ENCODE measurements at regions not wholly inside any gene's neighbourhood (a gene's known extent, or its start where the extent isn't known, plus 50 kb on each side); places are given as distances from the start of the nearest gene placed in this dataset.
"Not testable (repeated sequence)": the region's sequence is repeated elsewhere in the genome, so short reads cannot be mapped to it uniquely, and the experiment has no call there.

- DNase-seq (ENCODE audit: low read depth in 2 of 2): no peak
Observed at GRCh38 chr12:131287938-131288764, 334.4 kb downstream of the ADGRD1 start.

GRCh38 chr12:131288765-131289695 lies 335.3 kb downstream of the ADGRD1 start:
- not testable (repeated sequence) for DNase-seq (ENCODE audit: low read depth in 2 of 2)

- DNase-seq (ENCODE audit: low read depth in 2 of 2): not testable (repeated sequence)
Observed at GRCh38 chr12:131289807-131290206, 336.1 kb downstream of the ADGRD1 start.

- no peak for DNase-seq (ENCODE audit: low read depth in 2 of 2)
Observed at GRCh38 chr12:131290255-131290959, 336.7 kb downstream of the ADGRD1 start.

GRCh38 chr12:131293071-131294015 lies 339.6 kb downstream of the ADGRD1 start:
- not testable (repeated sequence) for DNase-seq (ENCODE audit: low read depth in 2 of 2)

GRCh38 chr12:131294716-131295115 lies 341.0 kb downstream of the ADGRD1 start:
- DNase-seq (ENCODE audit: low read depth in 2 of 2): not testable (repeated sequence)

GRCh38 chr12:131295117-131295516 lies 341.4 kb downstream of the ADGRD1 start:
- DNase-seq (ENCODE audit: low read depth in 2 of 2): not testable (repeated sequence)

GRCh38 chr12:131295559-131295958 lies 341.9 kb downstream of the ADGRD1 start:
- not testable (repeated sequence) for DNase-seq (ENCODE audit: low read depth in 2 of 2)

- not testable (repeated sequence) for DNase-seq (ENCODE audit: low read depth in 2 of 2)
Observed at GRCh38 chr12:131296136-131296535, 342.4 kb downstream of the ADGRD1 start.

GRCh38 chr12:131296651-131297050 lies 342.9 kb downstream of the ADGRD1 start:
- not testable (repeated sequence) for DNase-seq (ENCODE audit: low read depth in 2 of 2)

- not testable (repeated sequence) for DNase-seq (ENCODE audit: low read depth in 2 of 2)
Observed at GRCh38 chr12:131298526-131299369, 345.0 kb downstream of the ADGRD1 start.

GRCh38 chr12:131299370-131299701 lies 345.6 kb downstream of the ADGRD1 start:
- not testable (repeated sequence) for DNase-seq (ENCODE audit: low read depth in 2 of 2)

GRCh38 chr12:131303576-131303975 lies 349.9 kb downstream of the ADGRD1 start:
- not testable (repeated sequence) for DNase-seq (ENCODE audit: low read depth in 2 of 2)

- DNase-seq (ENCODE audit: low read depth in 2 of 2): not testable (repeated sequence)
Observed at GRCh38 chr12:131304642-131305041, 350.9 kb downstream of the ADGRD1 start.

GRCh38 chr12:131309700-131310099 lies 356.0 kb downstream of the ADGRD1 start:
- DNase-seq (ENCODE audit: low read depth in 2 of 2): no peak

- DNase-seq (ENCODE audit: low read depth in 2 of 2): not testable (repeated sequence)
Observed at GRCh38 chr12:131310227-131310969, 356.7 kb downstream of the ADGRD1 start.

- DNase-seq (ENCODE audit: low read depth in 2 of 2): not testable (repeated sequence)
Observed at GRCh38 chr12:131311279-131311722, 357.6 kb downstream of the ADGRD1 start.

GRCh38 chr12:131311764-131312163 lies 358.1 kb downstream of the ADGRD1 start:
- no peak for DNase-seq (ENCODE audit: low read depth in 2 of 2)

GRCh38 chr12:131312382-131312781 lies 358.7 kb downstream of the ADGRD1 start:
- not testable (repeated sequence) for DNase-seq (ENCODE audit: low read depth in 2 of 2)

All from stimulated activated CD4-positive, alpha-beta T cell treated with anti-CD3 and anti-CD28 coated beads, Interleukin-12 subunit alpha, Interleukin-12 subunit beta, amount 100 ng/mL, for 24 hours (primary cell).